ENCODE measurements at regions not wholly inside any gene's neighbourhood (a gene's known extent, or its start where the extent isn't known, plus 50 kb on each side); places are given as distances from the start of the nearest gene placed in this dataset.

DNA sequence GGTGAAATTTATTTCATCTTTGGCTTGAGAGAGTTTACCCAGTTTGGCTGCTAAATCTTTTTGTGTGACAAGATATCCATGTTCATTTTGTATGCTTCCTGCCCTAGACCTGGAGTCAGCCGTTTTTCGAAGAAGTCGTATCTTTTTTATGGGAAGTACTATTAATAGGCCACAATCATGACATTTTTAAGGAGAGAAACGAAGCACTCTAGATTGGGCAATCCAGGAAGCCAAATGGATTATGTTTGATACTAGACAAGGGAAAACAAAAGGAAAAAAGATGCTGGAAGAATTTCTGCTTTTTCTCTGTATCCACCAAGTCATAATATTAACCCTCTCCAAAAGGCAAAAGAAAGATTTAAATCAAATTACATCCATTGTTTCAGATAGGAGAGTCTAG lies 214.6 kb downstream of the HDGFL1 start:
- no peaks in the 10 kb centered on the region for H3K36me3 ChIP-seq
- DNase-seq, result no peak
- no peaks in the 10 kb centered on the region for H3K9me3 ChIP-seq
- intact Hi-C loops (cut with DNase I), result no loop called here
- peak overlapping the region in 2 of 3 donors; percentile 56 to 67 for H3K27ac ChIP-seq
- no peak overlapping the region for H3K4me3 ChIP-seq (replicated peaks in 1 of 3)
- TF ChIP-seq POLR2A (IDR thresholded peaks at IDR 0.05), result no peak
- TF ChIP-seq, protein P1, sequence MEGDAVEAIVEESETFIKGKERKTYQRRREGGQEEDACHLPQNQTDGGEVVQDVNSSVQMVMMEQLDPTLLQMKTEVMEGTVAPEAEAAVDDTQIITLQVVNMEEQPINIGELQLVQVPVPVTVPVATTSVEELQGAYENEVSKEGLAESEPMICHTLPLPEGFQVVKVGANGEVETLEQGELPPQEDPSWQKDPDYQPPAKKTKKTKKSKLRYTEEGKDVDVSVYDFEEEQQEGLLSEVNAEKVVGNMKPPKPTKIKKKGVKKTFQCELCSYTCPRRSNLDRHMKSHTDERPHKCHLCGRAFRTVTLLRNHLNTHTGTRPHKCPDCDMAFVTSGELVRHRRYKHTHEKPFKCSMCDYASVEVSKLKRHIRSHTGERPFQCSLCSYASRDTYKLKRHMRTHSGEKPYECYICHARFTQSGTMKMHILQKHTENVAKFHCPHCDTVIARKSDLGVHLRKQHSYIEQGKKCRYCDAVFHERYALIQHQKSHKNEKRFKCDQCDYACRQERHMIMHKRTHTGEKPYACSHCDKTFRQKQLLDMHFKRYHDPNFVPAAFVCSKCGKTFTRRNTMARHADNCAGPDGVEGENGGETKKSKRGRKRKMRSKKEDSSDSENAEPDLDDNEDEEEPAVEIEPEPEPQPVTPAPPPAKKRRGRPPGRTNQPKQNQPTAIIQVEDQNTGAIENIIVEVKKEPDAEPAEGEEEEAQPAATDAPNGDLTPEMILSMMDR (IDR thresholded peaks at IDR 0.05), result no peak
- no peaks in the 10 kb centered on the region for H3K27me3 ChIP-seq
- WGBS, 2 donors, result 53 to 72% methylated on average over 4 of the region's 4 CpGs
- H3K4me1 ChIP-seq, result peaks cover 17 to 19% of the 10 kb centered on the region in 2 donors

DNA sequence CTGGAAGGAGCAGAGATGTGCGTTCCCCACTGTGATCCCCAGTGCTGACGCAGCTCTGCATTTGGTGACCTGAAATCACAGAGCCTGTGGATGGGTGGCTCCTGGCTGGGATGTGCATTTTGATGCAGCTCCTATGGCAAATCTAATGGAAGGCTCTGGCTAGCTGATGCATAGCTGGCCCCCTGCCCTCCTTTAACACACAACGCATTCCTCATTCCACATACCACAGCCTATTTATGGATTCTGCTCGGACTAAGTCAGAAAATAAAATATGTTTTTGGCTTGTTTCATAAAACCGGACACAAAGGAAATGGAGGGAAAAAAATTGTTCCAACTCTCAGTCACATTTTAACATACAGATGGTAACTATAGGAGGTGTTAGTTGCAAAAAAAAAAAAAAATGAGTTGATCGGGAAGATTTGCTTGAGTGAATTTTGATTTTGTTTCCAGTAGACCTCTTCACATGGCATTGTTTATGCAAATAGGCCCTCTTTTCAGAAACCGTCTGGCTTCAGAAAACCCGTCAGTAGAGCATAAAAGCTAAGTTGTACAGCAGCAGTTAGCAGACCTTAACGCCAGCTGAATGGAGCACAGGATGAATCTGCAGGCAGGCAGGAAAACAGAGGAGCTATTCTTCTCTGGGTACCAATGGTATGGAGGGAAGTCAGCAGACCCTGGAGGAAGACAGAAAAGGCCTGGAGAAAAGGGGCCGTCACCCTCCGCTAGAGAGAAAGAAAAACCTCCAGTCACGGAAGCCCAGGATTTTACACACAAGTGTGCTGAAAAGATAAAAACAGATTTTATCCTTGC lies 215.4 kb downstream of the HDGFL1 start:
- TF ChIP-seq POLR2A (IDR thresholded peaks at IDR 0.05), result peak in 1 of 2 donors; percentile 58
- TF ChIP-seq, protein P1 (IDR thresholded peaks at IDR 0.05), result no peak
- 37 to 40% methylated on average over 12 of the region's 12 CpGs for WGBS, 2 donors
- Histone ChIP-seq H3K4me3 (replicated peaks in 1 of 3) (no peak overlapping the region), H3K9me3 (no peaks in the 10 kb centered on the region), H3K27me3 (no peaks in the 10 kb centered on the region), H3K36me3 (no peaks in the 10 kb centered on the region), H3K4me1 (peaks cover 22 to 25% of the 10 kb centered on the region in 2 donors), H3K27ac (peak overlapping the region; percentile 12 to 67 (median 56))
- intact Hi-C loops (cut with DNase I), result no loop called here
- DNase-seq, result peak; percentile 51 to 63

DNA sequence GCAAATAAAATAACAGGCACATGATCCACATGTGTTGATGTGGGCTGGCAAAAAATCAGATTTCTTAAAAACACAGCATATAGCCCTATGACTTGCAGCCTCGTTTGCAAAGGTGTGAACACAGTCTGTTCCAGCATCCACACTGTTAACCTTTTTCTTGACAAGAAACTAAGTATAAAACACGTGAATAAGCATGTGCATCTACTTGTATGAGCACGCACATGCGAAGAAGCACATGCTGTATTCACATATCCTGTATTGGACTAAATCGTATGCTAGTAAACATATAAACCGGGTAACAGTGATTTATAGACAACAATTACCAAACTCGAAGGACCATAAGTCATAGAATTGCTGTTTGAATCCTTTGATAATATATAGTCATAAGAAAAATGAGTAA lies 218.7 kb downstream of the HDGFL1 start:
- intact Hi-C loops (cut with DNase I), result no loop called here
- 93 to 94% methylated on average over 7 of the region's 7 CpGs for WGBS, 2 donors
- no peak for DNase-seq

DNA sequence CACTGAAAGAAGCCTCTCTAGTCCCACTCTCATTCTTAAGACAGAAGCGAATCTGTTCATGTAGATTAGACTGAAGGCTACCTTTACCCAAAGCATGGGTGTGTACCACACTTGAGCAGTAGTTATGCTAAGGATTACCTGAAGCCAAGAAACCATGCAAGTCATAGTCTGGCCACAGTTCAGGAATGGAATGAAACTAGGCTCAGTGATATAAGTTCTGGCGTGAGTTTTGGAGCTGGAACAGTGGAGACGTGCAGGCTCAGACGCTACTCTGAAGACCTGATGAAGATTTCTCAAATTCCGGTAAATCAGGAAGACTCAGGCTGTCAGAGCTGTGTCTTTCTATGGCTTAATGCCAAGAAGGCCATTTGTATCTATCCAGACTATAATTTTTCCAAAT lies 219.9 kb downstream of the HDGFL1 start:
- Histone ChIP-seq H3K9me3 (no peaks in the 10 kb centered on the region), H3K27me3 (no peaks in the 10 kb centered on the region), H3K27ac (peak overlapping the region in 1 of 3 donors; percentile 24), H3K4me3 (replicated peaks in 1 of 3) (no peak overlapping the region), H3K4me1 (peaks cover 18 to 20% of the 10 kb centered on the region in 2 donors), H3K36me3 (no peaks in the 10 kb centered on the region)
- TF ChIP-seq POLR2A (IDR thresholded peaks at IDR 0.05), result no peak
- TF ChIP-seq, protein P1 (IDR thresholded peaks at IDR 0.05), result no peak
- intact Hi-C loops (cut with DNase I), result no loop called here
- 50 to 58% methylated on average over 5 of the region's 5 CpGs for WGBS, 2 donors
- peak in 1 of 2 donors; percentile 12 for DNase-seq

More for the DNA sequence above, 218.7 kb downstream of the HDGFL1 start:
- TF ChIP-seq, protein P1 (IDR thresholded peaks at IDR 0.05), result no peak
- TF ChIP-seq POLR2A (IDR thresholded peaks at IDR 0.05), result no peak
- Histone ChIP-seq H3K4me1 (peaks cover 22 to 25% of the 10 kb centered on the region in 2 donors), H3K27me3 (no peaks in the 10 kb centered on the region), H3K9me3 (no peaks in the 10 kb centered on the region), H3K27ac (no peak overlapping the region), H3K36me3 (no peaks in the 10 kb centered on the region), H3K4me3 (replicated peaks in 1 of 3) (no peak overlapping the region)

DNA sequence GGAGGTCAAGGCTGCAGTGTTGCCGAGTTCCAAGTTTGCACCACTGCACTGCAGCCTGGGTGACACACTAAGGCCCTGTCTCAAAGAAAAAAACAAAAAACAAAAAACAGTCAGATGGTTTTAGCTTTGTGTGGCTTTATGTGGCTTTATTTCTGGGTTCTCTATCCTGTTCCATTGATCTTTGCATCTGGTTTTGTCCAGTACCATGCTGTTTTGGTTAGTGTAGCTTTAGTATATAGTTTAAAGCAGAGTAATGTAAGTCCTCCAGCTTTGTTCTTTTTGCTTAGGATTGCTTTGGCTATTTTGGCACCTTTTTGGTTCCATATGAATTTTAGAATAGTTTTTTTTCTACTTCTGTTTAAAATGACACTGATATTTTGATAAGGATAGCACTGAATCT lies 225.5 kb downstream of the HDGFL1 start:
- Histone ChIP-seq H3K27ac (no peak overlapping the region), H3K4me1 (no peaks in the 10 kb centered on the region), H3K36me3 (no peaks in the 10 kb centered on the region), H3K4me3 (replicated peaks in 1 of 3) (no peak overlapping the region), H3K27me3 (no peaks in the 10 kb centered on the region), H3K9me3 (no peaks in the 10 kb centered on the region)
- TF ChIP-seq, protein P1 (IDR thresholded peaks at IDR 0.05), result no peak
- no peak for TF ChIP-seq POLR2A (IDR thresholded peaks at IDR 0.05)
- intact Hi-C loops (cut with DNase I), result no loop called here
- DNase-seq, result no peak
- 97 to 100% methylated on average over 1 of the region's 1 CpG for WGBS, 2 donors

Data from thyroid gland (tissue), 4 donors.